Neuronal stem cell (in vitro differentiated cells): ENCODE measurements at regions not wholly inside any gene's neighbourhood (a gene's known extent, or its start where the extent isn't known, plus 50 kb on each side); places are given as distances from the start of the nearest gene placed in this dataset.

Experiments
- DNase-seq: peaks from one replicate; pipeline ENCODE4 v3.0.0-alpha.2; 2013; ENCODE audit warnings: low spot score
- H2AFZ ChIP-seq: one replicate; pipeline ENCODE4 v1.6.1; 2013; ENCODE audit warnings: mild to moderate bottlenecking, low read length, inconsistent platforms
- H2AK5ac ChIP-seq: 2 replicates; pipeline ENCODE4 v1.6.1; 2013; ENCODE audit warnings: low read depth, mild to moderate bottlenecking, inconsistent platforms, low read length, moderate library complexity, mixed read lengths
- H2BK120ac ChIP-seq: 2 replicates; pipeline ENCODE4 v1.6.1; 2013; ENCODE audit warnings: low read depth, mild to moderate bottlenecking, inconsistent platforms, low read length, moderate library complexity, mixed read lengths
- H2BK12ac ChIP-seq: one replicate; pipeline ENCODE4 v1.6.1; 2013; ENCODE audit warnings: low read length, inconsistent platforms
- H2BK15ac ChIP-seq: 2 replicates; pipeline ENCODE4 v1.6.1; 2013; ENCODE audit warnings: mild to moderate bottlenecking, low read length, inconsistent platforms, mixed read lengths
- H2BK5ac ChIP-seq: one replicate; pipeline ENCODE4 v1.6.1; 2013; ENCODE audit warnings: inconsistent platforms, mild to moderate bottlenecking, low read length, moderate library complexity
- H3K14ac ChIP-seq: one replicate; pipeline ENCODE4 v1.6.1; 2013; ENCODE audit warnings: low read length, inconsistent platforms
- H3K18ac ChIP-seq: 2 replicates; pipeline ENCODE4 v1.6.1; 2013; ENCODE audit warnings: low read length, inconsistent platforms
- H3K23ac ChIP-seq: 2 replicates; pipeline ENCODE4 v1.6.1; 2013; ENCODE audit warnings: low read depth, mild to moderate bottlenecking, mixed read lengths, low read length, inconsistent platforms; ENCODE audit not compliant: poor library complexity
- H3K27ac ChIP-seq: replicated peaks from 3 replicates; pipeline ENCODE4 v1.5.1; 2013; ENCODE audit warnings: low read length, inconsistent platforms
- H3K27me3 ChIP-seq, 3 experiments: 2 replicates each; pipeline ENCODE4 v1.6.1; 2013; ENCODE audit warnings: low read length in 3 of 3, mild to moderate bottlenecking in 2 of 3, inconsistent platforms in 1 of 3, low read depth in 1 of 3, mixed read lengths in 1 of 3, moderate library complexity in 1 of 3; ENCODE audit not compliant: control insufficient read depth in 3 of 3, insufficient read depth in 3 of 3
- H3K36me3 ChIP-seq, 2 donors: replicated peaks in 1 of 2; 2 replicates each; pipeline ENCODE4 v1.6.1; 2013; ENCODE audit warnings: low read length in 2 of 2; ENCODE audit not compliant: control insufficient read depth in 2 of 2, insufficient read depth in 2 of 2
- H3K4ac ChIP-seq: 2 replicates; pipeline ENCODE4 v1.6.1; 2013; ENCODE audit warnings: inconsistent platforms, mild to moderate bottlenecking, low read length, moderate library complexity
- H3K4me1 ChIP-seq, 2 donors: 1 replicate in 1 of 2; 2 replicates in 1 of 2; pipeline ENCODE4 v1.6.1; 2013; ENCODE audit warnings: low read length in 2 of 2, low read depth in 1 of 2; ENCODE audit not compliant: control insufficient read depth in 2 of 2, insufficient read depth in 1 of 2
- H3K4me2 ChIP-seq: one replicate; pipeline ENCODE4 v1.6.1; 2013; ENCODE audit warnings: mild to moderate bottlenecking, low read length, inconsistent platforms; ENCODE audit not compliant: insufficient read depth, poor library complexity, severe bottlenecking
- H3K4me3 ChIP-seq, 2 donors: 2 replicates each; pipeline ENCODE4 v1.5.1; 2013; ENCODE audit warnings: low read length in 2 of 2, mild to moderate bottlenecking in 2 of 2, inconsistent platforms in 1 of 2, moderate library complexity in 1 of 2
- H3K79me1 ChIP-seq: one replicate; pipeline ENCODE4 v1.6.1; 2013; ENCODE audit warnings: low read depth, mild to moderate bottlenecking, inconsistent platforms, low read length, moderate library complexity
- H3K9ac ChIP-seq: one replicate; pipeline ENCODE4 v1.6.1; 2013; ENCODE audit warnings: mild to moderate bottlenecking, low read depth, low read length, inconsistent platforms; ENCODE audit not compliant: poor library complexity
- H3K9me3 ChIP-seq, 2 donors: replicated peaks in 1 of 2; 2 replicates each; pipeline versions ENCODE3 to v1.6.1; 2013; ENCODE audit warnings: low read length in 2 of 2, mild to moderate bottlenecking in 2 of 2, inconsistent platforms in 1 of 2, low read depth in 1 of 2, mixed read lengths in 1 of 2, moderate library complexity in 1 of 2; ENCODE audit not compliant: control insufficient read depth in 2 of 2, insufficient read depth in 1 of 2
- H4K8ac ChIP-seq: one replicate; pipeline ENCODE4 v1.6.1; 2013; ENCODE audit warnings: low read depth, mild to moderate bottlenecking, inconsistent platforms, low read length, moderate library complexity
- H4K91ac ChIP-seq: one replicate; pipeline ENCODE4 v1.6.1; 2013; ENCODE audit warnings: low read length, low read depth, mild to moderate bottlenecking, inconsistent platforms; ENCODE audit not compliant: poor library complexity
- WGBS, 2 donors: extraction: QIAGEN DNeasy Blood & Tissue Kit; methylation state at CpG; one replicate each; pipeline ENCODE4 v1.1.7; 2013; ENCODE audit warnings: missing lambda C conversion rate in 2 of 2, mixed read lengths in 1 of 2; ENCODE audit not compliant: insufficient read length in 2 of 2, insufficient replicate concordance in 1 of 2; ENCODE audit errors: extremely low coverage in 2 of 2; 5-methylcytosine and 5-hydroxymethylcytosine counted together

- H3K4me2 ChIP-seq: no peak overlapping the region
These were observed 89.1 kb upstream of the THBS2 start for GRCh38 chr6:169342710-169343109.

GRCh38 chr6:169341706-169342105, 88.1 kb upstream of the THBS2 start:
- Histone ChIP-seq H2BK12ac (no peak overlapping the region), H4K91ac (no peak overlapping the region), H3K36me3 (no peaks in the 10 kb centered on the region), H2BK15ac (no peak overlapping the region), H3K4me3 (peak overlapping the region in 1 of 2 donors; percentile 4), H3K79me1 (no peaks in the 10 kb centered on the region), H3K9me3 (no peaks in the 10 kb centered on the region), H3K14ac (no peak overlapping the region), H3K23ac (no peak overlapping the region), H3K4me2 (no peak overlapping the region), H2AFZ (no peak overlapping the region), H4K8ac (no peak overlapping the region), H3K9ac (no peak overlapping the region), H3K4ac (no peak overlapping the region), H2BK5ac (no peak overlapping the region), H3K27ac (no peak overlapping the region), H3K18ac (peak overlapping the region; percentile 15), H3K27me3 (peaks cover 0 to 10% (median 0%) of the 10 kb centered on the region in 3 experiments), H2BK120ac (no peak overlapping the region), H3K4me1 (peaks cover 0 to 3% of the 10 kb centered on the region in 2 donors), H2AK5ac (no peak overlapping the region)
- no CpG with 5 or more reads among the region's 5 CpGs for WGBS, 2 donors
- DNase-seq: no peak

More at GRCh38 chr6:169342710-169343109, 89.1 kb upstream of the THBS2 start:
- no peak overlapping the region for H3K23ac ChIP-seq
- no peak for DNase-seq
- no peak overlapping the region for H2BK15ac ChIP-seq
- no peak overlapping the region for H3K18ac ChIP-seq
- no peak overlapping the region for H3K4me3 ChIP-seq
- no peak overlapping the region for H3K14ac ChIP-seq
- H3K9me3 ChIP-seq: no peaks in the 10 kb centered on the region
- no peak overlapping the region for H4K8ac ChIP-seq
- peaks cover 0 to 3% of the 10 kb centered on the region in 2 donors for H3K4me1 ChIP-seq
- no peak overlapping the region for H3K4ac ChIP-seq
- H3K27me3 ChIP-seq: peaks cover 0 to 8% (median 0%) of the 10 kb centered on the region in 3 experiments
- no peak overlapping the region for H2BK12ac ChIP-seq
- no CpG with 5 or more reads among the region's 3 CpGs for WGBS, 2 donors
- no peaks in the 10 kb centered on the region for H3K36me3 ChIP-seq
- no peak overlapping the region for H2BK5ac ChIP-seq
- no peaks in the 10 kb centered on the region for H3K79me1 ChIP-seq
- no peak overlapping the region for H4K91ac ChIP-seq
- no peak overlapping the region for H2AFZ ChIP-seq
- H2AK5ac ChIP-seq: no peak overlapping the region
- no peak overlapping the region for H3K27ac ChIP-seq
- no peak overlapping the region for H3K9ac ChIP-seq
- no peak overlapping the region for H2BK120ac ChIP-seq

GRCh38 chr6:169341065-169341464, 87.4 kb upstream of the THBS2 start:
- Histone ChIP-seq H3K4ac (no peak overlapping the region), H2BK5ac (no peak overlapping the region), H3K18ac (no peak overlapping the region), H3K36me3 (no peaks in the 10 kb centered on the region), H2BK120ac (no peak overlapping the region), H4K91ac (no peak overlapping the region), H3K27me3 (peaks cover 0 to 10% (median 0%) of the 10 kb centered on the region in 3 experiments), H3K4me3 (no peak overlapping the region), H3K27ac (no peak overlapping the region), H3K79me1 (no peaks in the 10 kb centered on the region), H2AK5ac (no peak overlapping the region), H3K9me3 (no peaks in the 10 kb centered on the region), H3K4me1 (peaks cover 0 to 3% of the 10 kb centered on the region in 2 donors), H2AFZ (no peak overlapping the region), H4K8ac (no peak overlapping the region), H3K9ac (no peak overlapping the region), H3K4me2 (no peak overlapping the region), H2BK12ac (no peak overlapping the region), H3K23ac (no peak overlapping the region), H3K14ac (no peak overlapping the region), H2BK15ac (no peak overlapping the region)
- DNase-seq: no peak
- no CpG with 5 or more reads among the region's 7 CpGs for WGBS, 2 donors

GRCh38 chr6:169340395-169340794, 86.7 kb upstream of the THBS2 start:
- no peak overlapping the region for H3K9ac ChIP-seq

More at GRCh38 chr6:169340395-169340794, 86.7 kb upstream of the THBS2 start:
- DNase-seq: no peak
- Histone ChIP-seq H3K4me3 (no peak overlapping the region), H2AFZ (no peak overlapping the region), H3K27ac (no peak overlapping the region), H2BK5ac (no peak overlapping the region), H3K18ac (peak overlapping the region; percentile 77), H2AK5ac (no peak overlapping the region), H3K27me3 (peaks cover 0 to 10% (median 0%) of the 10 kb centered on the region in 3 experiments), H3K79me1 (no peaks in the 10 kb centered on the region), H3K4me1 (peaks cover 0 to 3% of the 10 kb centered on the region in 2 donors), H4K91ac (no peak overlapping the region), H3K23ac (peak overlapping the region; percentile 40), H2BK120ac (no peak overlapping the region), H3K14ac (no peak overlapping the region), H2BK15ac (no peak overlapping the region), H3K36me3 (no peaks in the 10 kb centered on the region), H3K9me3 (no peaks in the 10 kb centered on the region), H3K4ac (no peak overlapping the region), H2BK12ac (no peak overlapping the region), H4K8ac (no peak overlapping the region), H3K4me2 (no peak overlapping the region)
- WGBS, 2 donors: no CpG with 5 or more reads among the region's 20 CpGs
